SK-N-SH (cell line): ENCODE measurements at regions not wholly inside any gene's neighbourhood (a gene's known extent, or its start where the extent isn't known, plus 50 kb on each side); places are given as distances from the start of the nearest gene placed in this dataset.

Source experiments
- CHD2 ChIP-seq: fragments of 150-350 bp; IDR thresholded peaks from 2 replicates; pipeline ENCODE4 v1.6.1; 2018; ENCODE audit warnings: low read length; ENCODE audit not compliant: partially characterized antibody
- CTCF ChIP-seq: fragments of 200-600 bp; sonication (generic); IDR thresholded peaks from 2 replicates; pipeline ENCODE4 v1.6.1; 2017; ENCODE audit warnings: antibody characterized with exemption, mild to moderate bottlenecking, moderate library complexity
- EP300 ChIP-seq, 2 experiments: IDR thresholded peaks; 2 replicates each; pipeline versions ENCODE4 v1.4.0 to v1.6.1; 2012; ENCODE audit warnings: borderline replicate concordance in 1 of 2, low read depth in 1 of 2, low read length in 1 of 2
- MAX ChIP-seq: IDR thresholded peaks from 2 replicates; pipeline ENCODE4 v1.4.0; 2012; ENCODE audit warnings: low read depth
- POLR2AphosphoS5 ChIP-seq: IDR thresholded peaks from 2 replicates; pipeline ENCODE4 v1.6.1; 2012; ENCODE audit warnings: low read depth, low read length
- RCOR1 ChIP-seq: fragments of 150-350 bp; IDR thresholded peaks from 2 replicates; pipeline ENCODE4 v1.6.1; 2017; ENCODE audit warnings: antibody characterized with exemption, low read length
- RFX5 ChIP-seq: IDR thresholded peaks from 2 replicates; pipeline ENCODE4 v1.6.1; 2012; ENCODE audit warnings: mild to moderate bottlenecking, improper control_type of control experiment, low read length
- SMC3 ChIP-seq: IDR thresholded peaks from 2 replicates; pipeline ENCODE4 v1.6.1; 2012; ENCODE audit warnings: low read depth, low read length, improper control_type of control experiment
- YY1 ChIP-seq: IDR thresholded peaks from 2 replicates; pipeline ENCODE4 v1.4.0; 2012; ENCODE audit warnings: low read depth, mild to moderate bottlenecking
- TF ChIP-seq, protein P1 (sequence below): IDR thresholded peaks from 2 replicates; pipeline ENCODE4; 2012
- TF ChIP-seq, protein P2 (sequence below): IDR thresholded peaks from 2 replicates; pipeline ENCODE4 v1.4.0; 2012; ENCODE audit warnings: low read depth, borderline replicate concordance

DNA sequence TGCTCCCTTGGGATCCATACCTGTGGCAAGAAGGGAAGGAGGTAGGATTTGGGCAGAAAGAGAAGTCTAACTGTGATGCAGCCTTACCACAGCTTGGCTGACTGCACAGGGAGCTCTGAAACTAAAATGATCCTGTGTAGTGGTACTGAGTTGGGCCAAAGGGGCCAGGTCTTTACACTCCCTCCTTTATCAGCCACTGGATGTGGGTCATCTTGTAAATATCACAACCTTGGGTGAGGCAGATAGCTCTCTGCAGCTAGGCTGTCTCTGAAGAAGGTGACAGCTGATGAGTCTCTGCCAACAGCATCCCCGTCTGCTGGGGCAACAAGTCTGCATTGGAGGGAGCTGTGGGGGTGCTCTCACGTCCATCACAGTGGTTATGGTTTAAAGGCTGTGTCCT lies 95.9 kb upstream of the CAND1 start:
- TF ChIP-seq CTCF (no peak), EP300 (IDR thresholded peaks at IDR 0.05; ENCODE audit: borderline replicate concordance in 1 of 2, low read depth in 1 of 2, low read length in 1 of 2) (no peak), RFX5 (no peak), POLR2AphosphoS5 (no peak), MAX (no peak), SMC3 (no peak), CHD2 (no peak), RCOR1 (no peak), YY1 (no peak)
- TF ChIP-seq, protein P1, sequence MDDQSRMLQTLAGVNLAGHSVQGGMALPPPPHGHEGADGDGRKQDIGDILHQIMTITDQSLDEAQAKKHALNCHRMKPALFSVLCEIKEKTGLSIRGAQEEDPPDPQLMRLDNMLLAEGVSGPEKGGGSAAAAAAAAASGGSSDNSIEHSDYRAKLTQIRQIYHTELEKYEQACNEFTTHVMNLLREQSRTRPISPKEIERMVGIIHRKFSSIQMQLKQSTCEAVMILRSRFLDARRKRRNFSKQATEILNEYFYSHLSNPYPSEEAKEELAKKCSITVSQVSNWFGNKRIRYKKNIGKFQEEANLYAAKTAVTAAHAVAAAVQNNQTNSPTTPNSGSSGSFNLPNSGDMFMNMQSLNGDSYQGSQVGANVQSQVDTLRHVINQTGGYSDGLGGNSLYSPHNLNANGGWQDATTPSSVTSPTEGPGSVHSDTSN = no peak
- TF ChIP-seq, protein P2, sequence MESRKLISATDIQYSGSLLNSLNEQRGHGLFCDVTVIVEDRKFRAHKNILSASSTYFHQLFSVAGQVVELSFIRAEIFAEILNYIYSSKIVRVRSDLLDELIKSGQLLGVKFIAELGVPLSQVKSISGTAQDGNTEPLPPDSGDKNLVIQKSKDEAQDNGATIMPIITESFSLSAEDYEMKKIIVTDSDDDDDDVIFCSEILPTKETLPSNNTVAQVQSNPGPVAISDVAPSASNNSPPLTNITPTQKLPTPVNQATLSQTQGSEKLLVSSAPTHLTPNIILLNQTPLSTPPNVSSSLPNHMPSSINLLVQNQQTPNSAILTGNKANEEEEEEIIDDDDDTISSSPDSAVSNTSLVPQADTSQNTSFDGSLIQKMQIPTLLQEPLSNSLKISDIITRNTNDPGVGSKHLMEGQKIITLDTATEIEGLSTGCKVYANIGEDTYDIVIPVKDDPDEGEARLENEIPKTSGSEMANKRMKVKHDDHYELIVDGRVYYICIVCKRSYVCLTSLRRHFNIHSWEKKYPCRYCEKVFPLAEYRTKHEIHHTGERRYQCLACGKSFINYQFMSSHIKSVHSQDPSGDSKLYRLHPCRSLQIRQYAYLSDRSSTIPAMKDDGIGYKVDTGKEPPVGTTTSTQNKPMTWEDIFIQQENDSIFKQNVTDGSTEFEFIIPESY = no peak
